ENCODE measurements at regions not wholly inside any gene's neighbourhood (a gene's known extent, or its start where the extent isn't known, plus 50 kb on each side); places are given as distances from the start of the nearest gene placed in this dataset.
A peak's percentile ranks its signal among the peaks of the same experiment; 100 is the strongest.

DNA sequence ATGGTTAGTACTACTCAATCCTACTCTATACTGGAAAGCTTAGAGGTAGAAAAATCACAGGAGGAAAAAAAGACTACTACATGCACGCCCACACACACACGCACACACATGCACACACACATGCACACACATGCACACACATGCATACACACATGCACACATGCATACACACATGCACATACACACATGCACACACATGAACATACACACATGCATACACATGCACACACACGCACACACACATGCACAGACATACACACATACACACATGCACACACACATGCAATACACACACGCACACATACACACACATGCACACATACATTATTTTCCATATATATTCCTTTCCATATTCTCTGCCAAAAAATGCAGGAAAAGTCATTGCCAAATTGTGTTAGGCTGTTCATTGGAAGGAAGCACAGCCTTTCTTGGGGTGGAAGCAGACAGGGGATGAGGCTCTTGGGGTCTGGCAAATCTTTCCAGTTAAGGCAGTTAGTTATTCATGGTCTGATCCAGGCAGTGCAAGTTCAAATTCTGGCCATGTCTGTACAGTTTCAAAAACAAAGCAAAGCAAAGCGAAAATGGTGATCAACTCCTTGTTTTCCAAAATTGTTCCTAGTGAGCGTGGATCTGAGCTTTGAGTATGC, 187.9 kb upstream of the EGFLAM start:
- DNase-seq (ENCODE audit: low read depth): no peak
- no peak overlapping the region for H3K4me3 ChIP-seq (ENCODE audit: low read depth, low read length)
- no peak for TF ChIP-seq CTCF (IDR thresholded peaks at IDR 0.05; ENCODE audit: insufficient read depth, low read length)

DNA sequence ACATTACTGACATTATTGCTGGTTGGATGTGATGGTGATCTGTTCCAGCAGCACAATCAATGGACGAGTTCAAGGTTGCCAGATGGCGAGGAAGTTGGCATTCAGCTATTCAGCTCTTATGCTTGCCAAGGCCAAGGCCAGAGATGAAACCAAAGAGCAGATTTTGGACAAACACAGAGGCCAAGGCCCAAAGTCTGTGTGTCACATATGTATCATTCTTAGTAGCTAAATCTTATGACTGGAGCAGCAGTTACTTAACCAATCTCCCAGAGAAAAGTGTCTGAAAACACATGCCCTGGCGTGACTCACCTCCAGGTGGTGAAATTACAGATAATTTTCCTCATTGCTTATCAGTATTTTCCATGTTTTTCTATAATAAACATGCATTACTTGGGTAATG, 189.0 kb upstream of the EGFLAM start:
- no peak for TF ChIP-seq CTCF (IDR thresholded peaks at IDR 0.05; ENCODE audit: insufficient read depth, low read length)
- no peak for DNase-seq (ENCODE audit: low read depth)

GRCh38 chr5:38060354-38060753, 198.0 kb upstream of the EGFLAM start:
- DNase-seq (ENCODE audit: low read depth): peak; percentile 35
- TF ChIP-seq CTCF (IDR thresholded peaks at IDR 0.05; ENCODE audit: insufficient read depth, low read length): no peak
- H3K4me3 ChIP-seq (ENCODE audit: low read depth, low read length): no peak overlapping the region

More for the DNA sequence above, 189.0 kb upstream of the EGFLAM start:
- H3K4me3 ChIP-seq (ENCODE audit: low read depth, low read length): no peak overlapping the region

GRCh38 chr5:38059876-38060275, 198.5 kb upstream of the EGFLAM start:
- DNase-seq (ENCODE audit: low read depth): no peak
- TF ChIP-seq CTCF (IDR thresholded peaks at IDR 0.05; ENCODE audit: insufficient read depth, low read length): no peak
- H3K4me3 ChIP-seq (ENCODE audit: low read depth, low read length): no peak overlapping the region

DNA sequence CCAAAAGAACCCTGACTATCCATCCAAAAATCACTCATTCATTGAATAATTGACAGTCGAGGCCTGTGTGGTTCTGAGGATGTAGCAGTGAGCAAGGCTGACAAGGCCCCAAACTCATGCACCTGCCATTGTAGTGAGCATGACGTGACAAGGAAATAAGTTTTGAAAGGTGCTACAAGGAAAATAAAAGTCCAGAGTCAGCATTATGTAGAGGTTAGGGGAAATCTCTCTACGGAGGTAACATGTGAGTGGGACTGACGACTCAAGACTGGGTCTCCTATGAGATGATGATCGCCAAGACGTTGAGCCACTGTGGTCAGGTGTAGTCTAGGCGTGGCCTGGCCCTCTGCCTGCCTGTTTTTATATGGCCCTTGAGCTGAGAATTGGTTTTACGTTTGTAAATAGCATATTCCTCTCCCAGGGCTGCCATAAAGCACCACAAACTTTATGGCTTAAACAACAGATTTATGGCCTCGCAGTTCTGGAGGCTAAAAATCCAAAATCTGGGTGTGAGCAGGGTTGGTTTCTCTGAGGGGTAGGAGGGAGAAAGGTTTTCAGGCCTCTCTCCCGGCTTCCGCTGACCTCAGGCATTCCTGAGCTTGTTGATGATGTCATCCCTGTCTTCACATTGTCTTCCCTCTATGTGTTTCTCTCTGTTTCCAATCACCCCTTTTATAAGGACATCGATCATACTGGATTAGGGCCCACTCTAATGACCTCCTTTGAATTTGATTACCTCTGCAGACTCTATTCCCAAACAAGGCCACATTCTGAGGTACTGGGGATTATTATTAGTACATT, 206.4 kb upstream of the EGFLAM start:
- H3K4me3 ChIP-seq (ENCODE audit: low read depth, low read length): no peak overlapping the region
- no peak for DNase-seq (ENCODE audit: low read depth)
- TF ChIP-seq CTCF (IDR thresholded peaks at IDR 0.05; ENCODE audit: insufficient read depth, low read length): no peak

DNA sequence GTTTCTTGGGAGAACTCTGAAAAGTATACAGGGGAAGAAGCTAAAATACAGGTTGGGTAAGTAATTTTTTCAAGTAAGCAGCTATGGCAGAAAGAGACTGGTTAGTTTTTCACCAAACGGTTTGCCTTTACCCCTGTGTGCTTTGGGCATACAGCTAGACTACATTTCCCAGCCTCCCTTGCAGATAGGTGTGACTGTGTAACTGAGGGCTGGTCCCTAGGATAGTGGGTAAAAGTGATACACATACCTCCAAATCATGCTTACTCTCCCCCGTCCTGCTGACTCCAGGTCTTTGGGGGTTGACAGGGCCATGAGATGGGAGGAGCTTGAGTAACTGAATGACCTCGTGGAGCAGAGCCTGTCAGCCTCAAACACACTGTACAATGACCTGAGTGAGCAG, 208.6 kb upstream of the GDNF start:
- no peak for TF ChIP-seq CTCF (IDR thresholded peaks at IDR 0.05; ENCODE audit: insufficient read depth, low read length)
- DNase-seq (ENCODE audit: low read depth): no peak
- H3K4me3 ChIP-seq (ENCODE audit: low read depth, low read length): no peak overlapping the region

Data from fibroblast of the aortic adventitia (primary cell).